HEK293 (cell line): ENCODE measurements at regions not wholly inside any gene's neighbourhood (a gene's known extent, or its start where the extent isn't known, plus 50 kb on each side); places are given as distances from the start of the nearest gene placed in this dataset.

Experiments used
- EGR2 ChIP-seq: fragments of 450-650 bp; formaldehyde crosslinking; IDR thresholded peaks from 2 replicates; pipeline ENCODE4 v1.5.1; 2016; ENCODE audit warnings: low read depth, missing biosample characterization, missing genetic modification characterization
- FEZF1 ChIP-seq: fragments of 450-650 bp; formaldehyde crosslinking; IDR thresholded peaks from 2 replicates; pipeline ENCODE4 v1.5.1; 2016; ENCODE audit warnings: missing biosample characterization, missing genetic modification characterization
- HOXD13 ChIP-seq: sonication (generic); formaldehyde crosslinking; IDR thresholded peaks from 2 replicates; pipeline ENCODE4 v1.8.0; 2022; ENCODE audit warnings: missing genetic modification reagents, borderline replicate concordance
- OVOL3 ChIP-seq: fragments of 450-650 bp; formaldehyde crosslinking; IDR thresholded peaks from 2 replicates; pipeline ENCODE4 v1.5.1; 2016; ENCODE audit warnings: missing biosample characterization, missing genetic modification characterization
- PRDM1 ChIP-seq: fragments of 450-650 bp; formaldehyde crosslinking; IDR thresholded peaks from 2 replicates; pipeline ENCODE4; 2016; ENCODE audit warnings: missing biosample characterization, missing genetic modification characterization
- SALL2 ChIP-seq: fragments of 450-650 bp; formaldehyde crosslinking; IDR thresholded peaks from 2 replicates; pipeline ENCODE4 v1.5.0; 2017; ENCODE audit warnings: missing biosample characterization, mild to moderate bottlenecking, missing genetic modification characterization, borderline replicate concordance
- TCF7L2 ChIP-seq: IDR thresholded peaks from 2 replicates; pipeline ENCODE4 v1.6.1; 2011; ENCODE audit warnings: low read depth, mild to moderate bottlenecking, inconsistent platforms, low read length, moderate library complexity, borderline replicate concordance
- YY1 ChIP-seq: fragments of 450-650 bp; formaldehyde crosslinking; IDR thresholded peaks from 2 replicates; pipeline ENCODE4 v1.5.1; 2018; ENCODE audit warnings: missing biosample characterization, missing genetic modification characterization
- ZBTB8A ChIP-seq: fragments of 450-650 bp; formaldehyde crosslinking; IDR thresholded peaks from 2 replicates; pipeline ENCODE4 v1.5.1; 2016; ENCODE audit warnings: missing biosample characterization, missing genetic modification characterization
- ZFP41 ChIP-seq: fragments of 450-650 bp; formaldehyde crosslinking; IDR thresholded peaks from 2 replicates; pipeline ENCODE4 v1.5.1; 2016; ENCODE audit warnings: missing biosample characterization, missing genetic modification characterization, borderline replicate concordance
- ZNF10 ChIP-seq: fragments of 450-650 bp; formaldehyde crosslinking; IDR thresholded peaks from 2 replicates; pipeline ENCODE4 v1.5.1; 2017; ENCODE audit warnings: missing biosample characterization, missing genetic modification characterization
- ZNF157 ChIP-seq: fragments of 450-650 bp; formaldehyde crosslinking; IDR thresholded peaks from 2 replicates; pipeline ENCODE4 v1.5.1; 2016; ENCODE audit warnings: missing biosample characterization, missing genetic modification characterization
- ZNF24 ChIP-seq: fragments of 450-650 bp; formaldehyde crosslinking; IDR thresholded peaks from 2 replicates; pipeline ENCODE4 v1.5.1; 2016; ENCODE audit warnings: missing biosample characterization, missing genetic modification characterization
- ZNF311 ChIP-seq: fragments of 450-650 bp; formaldehyde crosslinking; IDR thresholded peaks from 2 replicates; pipeline ENCODE4 v1.5.1; 2017; ENCODE audit warnings: missing biosample characterization, missing genetic modification characterization, borderline replicate concordance
- ZNF404 ChIP-seq: fragments of 450-650 bp; formaldehyde crosslinking; IDR thresholded peaks from 2 replicates; pipeline ENCODE4 v1.5.1; 2017; ENCODE audit warnings: missing biosample characterization, missing genetic modification characterization
- ZNF416 ChIP-seq: fragments of 450-650 bp; formaldehyde crosslinking; IDR thresholded peaks from 2 replicates; pipeline ENCODE4 v1.5.1; 2016; ENCODE audit warnings: missing biosample characterization, missing genetic modification characterization
- ZNF433 ChIP-seq: fragments of 450-650 bp; formaldehyde crosslinking; IDR thresholded peaks from 2 replicates; pipeline ENCODE4 v1.5.1; 2016; ENCODE audit warnings: missing biosample characterization, missing genetic modification characterization, low read depth
- ZNF48 ChIP-seq: fragments of 450-650 bp; formaldehyde crosslinking; IDR thresholded peaks from 2 replicates; pipeline ENCODE4 v1.5.1; 2016; ENCODE audit warnings: missing biosample characterization, missing genetic modification characterization
- ZNF510 ChIP-seq: fragments of 450-650 bp; formaldehyde crosslinking; IDR thresholded peaks from 2 replicates; pipeline ENCODE4 v1.5.1; 2018; ENCODE audit warnings: mild to moderate bottlenecking, missing genetic modification characterization, missing biosample characterization; ENCODE audit not compliant: insufficient replicate concordance
- ZNF514 ChIP-seq: fragments of 450-650 bp; formaldehyde crosslinking; IDR thresholded peaks from 2 replicates; pipeline ENCODE4 v1.5.1; 2016; ENCODE audit warnings: missing biosample characterization, missing genetic modification characterization
- ZNF529 ChIP-seq: fragments of 450-650 bp; formaldehyde crosslinking; IDR thresholded peaks from 2 replicates; pipeline ENCODE4 v1.5.1; 2017; ENCODE audit warnings: missing genetic modification characterization, missing biosample characterization; ENCODE audit not compliant: insufficient replicate concordance
- ZNF530 ChIP-seq: fragments of 450-650 bp; formaldehyde crosslinking; IDR thresholded peaks from 2 replicates; pipeline ENCODE4 v1.5.1; 2016; ENCODE audit warnings: low read depth, missing biosample characterization, missing genetic modification characterization
- ZNF585B ChIP-seq: fragments of 450-650 bp; formaldehyde crosslinking; IDR thresholded peaks from 2 replicates; pipeline ENCODE4 v1.5.1; 2016; ENCODE audit warnings: missing biosample characterization, missing genetic modification characterization
- ZNF610 ChIP-seq: fragments of 450-650 bp; formaldehyde crosslinking; IDR thresholded peaks from 2 replicates; pipeline ENCODE4 v1.5.1; 2016; ENCODE audit warnings: missing biosample characterization, missing genetic modification characterization, borderline replicate concordance
- ZNF677 ChIP-seq: fragments of 450-650 bp; IDR thresholded peaks from 2 replicates; pipeline ENCODE4 v1.5.0; 2018; ENCODE audit warnings: missing biosample characterization, mild to moderate bottlenecking, missing genetic modification characterization, moderate library complexity
- ZNF777 ChIP-seq: fragments of 450-650 bp; formaldehyde crosslinking; IDR thresholded peaks from 2 replicates; pipeline ENCODE4 v1.5.1; 2017; ENCODE audit warnings: missing biosample characterization, missing genetic modification characterization, borderline replicate concordance
- TF ChIP-seq, protein P1 (sequence below): fragments of 450-650 bp; formaldehyde crosslinking; IDR thresholded peaks from 2 replicates; pipeline ENCODE4 v1.5.1; 2016; ENCODE audit warnings: missing biosample characterization, missing genetic modification characterization
- TF ChIP-seq, protein P2 (sequence below): fragments of 450-650 bp; formaldehyde crosslinking; IDR thresholded peaks from 2 replicates; pipeline ENCODE4 v1.5.1; 2016; ENCODE audit warnings: missing biosample characterization, missing genetic modification characterization
- TF ChIP-seq, protein P3 (sequence below): fragments of 450-650 bp; IDR thresholded peaks from 2 replicates; pipeline ENCODE4 v1.5.1; 2018; ENCODE audit warnings: missing biosample characterization, mild to moderate bottlenecking, missing genetic modification characterization
- TF ChIP-seq, protein P4 (sequence below): fragments of 450-650 bp; formaldehyde crosslinking; IDR thresholded peaks from 2 replicates; pipeline ENCODE4 v1.5.1; 2017; ENCODE audit warnings: missing biosample characterization, mild to moderate bottlenecking, missing genetic modification characterization, moderate library complexity
- TF ChIP-seq, protein P5 (sequence below): fragments of 450-650 bp; formaldehyde crosslinking; IDR thresholded peaks from 2 replicates; pipeline ENCODE4 v1.5.1; 2017; ENCODE audit warnings: missing biosample characterization, missing genetic modification characterization

DNA sequence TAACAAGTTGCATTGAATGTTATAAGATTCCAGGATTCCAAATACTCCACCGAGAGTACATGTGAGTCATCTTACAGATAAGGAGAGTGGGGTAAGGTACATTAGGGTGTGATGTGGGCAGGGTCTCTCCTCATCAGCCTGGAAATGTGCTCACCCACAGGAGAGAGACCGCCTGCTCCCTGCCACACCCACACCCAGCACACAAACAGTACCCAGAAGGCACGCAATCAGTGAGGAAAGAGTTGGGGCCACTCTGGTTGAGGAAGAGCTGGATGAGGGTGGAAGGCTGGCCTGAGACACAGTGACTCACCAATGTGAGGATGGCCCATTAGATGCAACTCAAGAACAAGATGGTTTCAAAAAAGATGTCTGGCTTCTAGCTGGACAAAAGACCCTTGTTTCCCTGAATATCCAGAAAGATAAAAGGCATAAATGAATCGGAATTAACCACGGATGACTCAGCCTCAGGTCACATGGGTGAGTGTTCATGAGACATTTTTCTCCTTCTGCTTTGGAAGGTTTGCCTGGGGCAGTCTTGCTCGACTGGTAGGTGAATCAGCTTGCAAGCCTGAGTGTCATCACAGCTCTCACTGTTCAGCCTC is 51.1 kb upstream of the LHFPL2 start (continued):
- no peak; the same call in 1 of the 2 replicates for TF ChIP-seq FEZF1 (tag by site-specific recombination)
- no peak for TF ChIP-seq ZNF777
- TF ChIP-seq, protein P1, sequence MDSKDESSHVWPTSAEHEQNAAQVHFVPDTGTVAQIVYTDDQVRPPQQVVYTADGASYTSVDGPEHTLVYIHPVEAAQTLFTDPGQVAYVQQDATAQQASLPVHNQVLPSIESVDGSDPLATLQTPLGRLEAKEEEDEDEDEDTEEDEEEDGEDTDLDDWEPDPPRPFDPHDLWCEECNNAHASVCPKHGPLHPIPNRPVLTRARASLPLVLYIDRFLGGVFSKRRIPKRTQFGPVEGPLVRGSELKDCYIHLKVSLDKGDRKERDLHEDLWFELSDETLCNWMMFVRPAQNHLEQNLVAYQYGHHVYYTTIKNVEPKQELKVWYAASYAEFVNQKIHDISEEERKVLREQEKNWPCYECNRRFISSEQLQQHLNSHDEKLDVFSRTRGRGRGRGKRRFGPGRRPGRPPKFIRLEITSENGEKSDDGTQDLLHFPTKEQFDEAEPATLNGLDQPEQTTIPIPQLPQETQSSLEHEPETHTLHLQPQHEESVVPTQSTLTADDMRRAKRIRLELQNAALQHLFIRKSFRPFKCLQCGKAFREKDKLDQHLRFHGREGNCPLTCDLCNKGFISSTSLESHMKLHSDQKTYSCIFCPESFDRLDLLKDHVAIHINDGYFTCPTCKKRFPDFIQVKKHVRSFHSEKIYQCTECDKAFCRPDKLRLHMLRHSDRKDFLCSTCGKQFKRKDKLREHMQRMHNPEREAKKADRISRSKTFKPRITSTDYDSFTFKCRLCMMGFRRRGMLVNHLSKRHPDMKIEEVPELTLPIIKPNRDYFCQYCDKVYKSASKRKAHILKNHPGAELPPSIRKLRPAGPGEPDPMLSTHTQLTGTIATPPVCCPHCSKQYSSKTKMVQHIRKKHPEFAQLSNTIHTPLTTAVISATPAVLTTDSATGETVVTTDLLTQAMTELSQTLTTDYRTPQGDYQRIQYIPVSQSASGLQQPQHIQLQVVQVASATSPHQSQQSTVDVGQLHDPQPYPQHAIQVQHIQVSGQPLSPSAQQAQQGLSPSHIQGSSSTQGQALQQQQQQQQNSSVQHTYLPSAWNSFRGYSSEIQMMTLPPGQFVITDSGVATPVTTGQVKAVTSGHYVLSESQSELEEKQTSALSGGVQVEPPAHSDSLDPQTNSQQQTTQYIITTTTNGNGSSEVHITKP (tag by site-specific recombination), result peak; percentile 90
- TF ChIP-seq ZNF433 (tag by site-specific recombination), result no peak
- TF ChIP-seq HOXD13 (CRISPR knock-in tag), result no peak
- no peak for TF ChIP-seq SALL2
- TF ChIP-seq ZNF514 (tag by site-specific recombination), result no peak
- TF ChIP-seq ZNF157, result no peak
- TF ChIP-seq, protein P2, sequence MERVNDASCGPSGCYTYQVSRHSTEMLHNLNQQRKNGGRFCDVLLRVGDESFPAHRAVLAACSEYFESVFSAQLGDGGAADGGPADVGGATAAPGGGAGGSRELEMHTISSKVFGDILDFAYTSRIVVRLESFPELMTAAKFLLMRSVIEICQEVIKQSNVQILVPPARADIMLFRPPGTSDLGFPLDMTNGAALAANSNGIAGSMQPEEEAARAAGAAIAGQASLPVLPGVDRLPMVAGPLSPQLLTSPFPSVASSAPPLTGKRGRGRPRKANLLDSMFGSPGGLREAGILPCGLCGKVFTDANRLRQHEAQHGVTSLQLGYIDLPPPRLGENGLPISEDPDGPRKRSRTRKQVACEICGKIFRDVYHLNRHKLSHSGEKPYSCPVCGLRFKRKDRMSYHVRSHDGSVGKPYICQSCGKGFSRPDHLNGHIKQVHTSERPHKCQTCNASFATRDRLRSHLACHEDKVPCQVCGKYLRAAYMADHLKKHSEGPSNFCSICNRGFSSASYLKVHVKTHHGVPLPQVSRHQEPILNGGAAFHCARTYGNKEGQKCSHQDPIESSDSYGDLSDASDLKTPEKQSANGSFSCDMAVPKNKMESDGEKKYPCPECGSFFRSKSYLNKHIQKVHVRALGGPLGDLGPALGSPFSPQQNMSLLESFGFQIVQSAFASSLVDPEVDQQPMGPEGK, result peak; percentile 75
- TF ChIP-seq ZNF529, result no peak
- TF ChIP-seq PRDM1 (tag by site-specific recombination), result peak; percentile 28; the same call in 1 of the 2 replicates
- TF ChIP-seq YY1 (tag by site-specific recombination), result no peak
- TF ChIP-seq ZNF311 (tag by site-specific recombination), result no peak
- TF ChIP-seq ZNF530 (tag by site-specific recombination), result no peak
- TF ChIP-seq ZNF404 (tag by site-specific recombination), result no peak
- no peak for TF ChIP-seq ZBTB8A
- TF ChIP-seq TCF7L2, result no peak
- TF ChIP-seq, protein P3, sequence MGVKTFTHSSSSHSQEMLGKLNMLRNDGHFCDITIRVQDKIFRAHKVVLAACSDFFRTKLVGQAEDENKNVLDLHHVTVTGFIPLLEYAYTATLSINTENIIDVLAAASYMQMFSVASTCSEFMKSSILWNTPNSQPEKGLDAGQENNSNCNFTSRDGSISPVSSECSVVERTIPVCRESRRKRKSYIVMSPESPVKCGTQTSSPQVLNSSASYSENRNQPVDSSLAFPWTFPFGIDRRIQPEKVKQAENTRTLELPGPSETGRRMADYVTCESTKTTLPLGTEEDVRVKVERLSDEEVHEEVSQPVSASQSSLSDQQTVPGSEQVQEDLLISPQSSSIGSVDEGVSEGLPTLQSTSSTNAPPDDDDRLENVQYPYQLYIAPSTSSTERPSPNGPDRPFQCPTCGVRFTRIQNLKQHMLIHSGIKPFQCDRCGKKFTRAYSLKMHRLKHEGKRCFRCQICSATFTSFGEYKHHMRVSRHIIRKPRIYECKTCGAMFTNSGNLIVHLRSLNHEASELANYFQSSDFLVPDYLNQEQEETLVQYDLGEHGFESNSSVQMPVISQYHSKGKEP (tag by site-specific recombination), result no peak
- TF ChIP-seq ZFP41 (tag by site-specific recombination), result no peak
- no peak for TF ChIP-seq ZNF610 (tag by site-specific recombination)
- TF ChIP-seq ZNF24 (tag by site-specific recombination), result 0 out of 2 replicates have a peak, but pooled peaks have one; percentile 47
- TF ChIP-seq, protein P4, sequence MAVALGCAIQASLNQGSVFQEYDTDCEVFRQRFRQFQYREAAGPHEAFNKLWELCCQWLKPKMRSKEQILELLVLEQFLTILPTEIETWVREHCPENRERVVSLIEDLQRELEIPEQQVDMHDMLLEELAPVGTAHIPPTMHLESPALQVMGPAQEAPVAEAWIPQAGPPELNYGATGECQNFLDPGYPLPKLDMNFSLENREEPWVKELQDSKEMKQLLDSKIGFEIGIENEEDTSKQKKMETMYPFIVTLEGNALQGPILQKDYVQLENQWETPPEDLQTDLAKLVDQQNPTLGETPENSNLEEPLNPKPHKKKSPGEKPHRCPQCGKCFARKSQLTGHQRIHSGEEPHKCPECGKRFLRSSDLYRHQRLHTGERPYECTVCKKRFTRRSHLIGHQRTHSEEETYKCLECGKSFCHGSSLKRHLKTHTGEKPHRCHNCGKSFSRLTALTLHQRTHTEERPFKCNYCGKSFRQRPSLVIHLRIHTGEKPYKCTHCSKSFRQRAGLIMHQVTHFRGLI, result no peak
- TF ChIP-seq ZNF10, result no peak
- TF ChIP-seq ZNF510 (tag by site-specific recombination), result no peak
- TF ChIP-seq ZNF585B (tag by site-specific recombination), result no peak
- TF ChIP-seq ZNF48 (tag by site-specific recombination), result no peak
- no peak for TF ChIP-seq OVOL3 (tag by site-specific recombination)
- no peak for TF ChIP-seq ZNF416
- peak; percentile 98 for TF ChIP-seq EGR2 (tag by site-specific recombination)
- no peak for TF ChIP-seq ZNF677 (tag by site-specific recombination)
- TF ChIP-seq, protein P5, sequence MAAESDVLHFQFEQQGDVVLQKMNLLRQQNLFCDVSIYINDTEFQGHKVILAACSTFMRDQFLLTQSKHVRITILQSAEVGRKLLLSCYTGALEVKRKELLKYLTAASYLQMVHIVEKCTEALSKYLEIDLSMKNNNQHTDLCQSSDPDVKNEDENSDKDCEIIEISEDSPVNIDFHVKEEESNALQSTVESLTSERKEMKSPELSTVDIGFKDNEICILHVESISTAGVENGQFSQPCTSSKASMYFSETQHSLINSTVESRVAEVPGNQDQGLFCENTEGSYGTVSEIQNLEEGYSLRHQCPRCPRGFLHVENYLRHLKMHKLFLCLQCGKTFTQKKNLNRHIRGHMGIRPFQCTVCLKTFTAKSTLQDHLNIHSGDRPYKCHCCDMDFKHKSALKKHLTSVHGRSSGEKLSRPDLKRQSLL (tag by site-specific recombination), result no peak
